ENCODE measurements at regions not wholly inside any gene's neighbourhood (a gene's known extent, or its start where the extent isn't known, plus 50 kb on each side); places are given as distances from the start of the nearest gene placed in this dataset.

DNA sequence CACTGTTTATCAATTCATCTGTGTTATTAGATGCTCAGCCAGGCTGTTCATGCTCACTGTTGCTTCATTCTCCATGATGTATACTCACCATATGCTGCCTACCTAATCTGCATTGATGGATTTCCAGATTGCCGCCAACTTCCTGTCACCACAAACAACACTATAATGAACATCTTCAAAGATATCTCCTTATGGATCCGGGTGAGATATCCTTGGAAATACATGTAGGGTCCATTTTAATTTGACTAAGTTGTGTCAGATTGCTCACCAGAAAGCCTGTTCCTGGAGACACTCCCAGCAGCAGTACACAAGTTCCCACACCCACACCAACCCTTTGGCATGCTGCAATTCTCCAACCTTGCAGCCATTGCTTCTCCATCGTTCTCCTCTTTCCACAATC, 547.5 kb upstream of the TNP1 start:
- Histone ChIP-seq H3K79me2 (ENCODE audit: insufficient read depth, low read length) (no peaks in the 10 kb centered on the region), H3F3A (ENCODE audit: insufficient read depth) (no peaks in the 10 kb centered on the region), H3K9ac (ENCODE audit: low read length) (no peak overlapping the region), H4K20me1 (ENCODE audit: low read depth, low read length) (no peaks in the 10 kb centered on the region), H2AFZ (ENCODE audit: low read depth, low read length, severe bottlenecking) (no peak overlapping the region), H3K27me3 (ENCODE audit: low read length) (no peaks in the 10 kb centered on the region), H3K36me3 (ENCODE audit: low read length) (no peaks in the 10 kb centered on the region), H3K9me2 (replicated peaks; ENCODE audit: insufficient read depth, low read length) (no peaks in the 10 kb centered on the region), H3K4me3 (ENCODE audit: insufficient read depth, low read length, poor library complexity, severe bottlenecking) (no peak overlapping the region), H3K4me2 (ENCODE audit: low read depth, low read length, poor library complexity, severe bottlenecking) (no peak overlapping the region), H3K27ac (ENCODE audit: low read depth, low read length) (no peak overlapping the region), H3K9me3 (ENCODE audit: insufficient read depth, low read length) (no peaks in the 10 kb centered on the region)
- TF ChIP-seq EZH2phosphoT487 (conservative IDR thresholded peaks at IDR 0.05; ENCODE audit: low read length): no peak
- TF ChIP-seq, protein P1, sequence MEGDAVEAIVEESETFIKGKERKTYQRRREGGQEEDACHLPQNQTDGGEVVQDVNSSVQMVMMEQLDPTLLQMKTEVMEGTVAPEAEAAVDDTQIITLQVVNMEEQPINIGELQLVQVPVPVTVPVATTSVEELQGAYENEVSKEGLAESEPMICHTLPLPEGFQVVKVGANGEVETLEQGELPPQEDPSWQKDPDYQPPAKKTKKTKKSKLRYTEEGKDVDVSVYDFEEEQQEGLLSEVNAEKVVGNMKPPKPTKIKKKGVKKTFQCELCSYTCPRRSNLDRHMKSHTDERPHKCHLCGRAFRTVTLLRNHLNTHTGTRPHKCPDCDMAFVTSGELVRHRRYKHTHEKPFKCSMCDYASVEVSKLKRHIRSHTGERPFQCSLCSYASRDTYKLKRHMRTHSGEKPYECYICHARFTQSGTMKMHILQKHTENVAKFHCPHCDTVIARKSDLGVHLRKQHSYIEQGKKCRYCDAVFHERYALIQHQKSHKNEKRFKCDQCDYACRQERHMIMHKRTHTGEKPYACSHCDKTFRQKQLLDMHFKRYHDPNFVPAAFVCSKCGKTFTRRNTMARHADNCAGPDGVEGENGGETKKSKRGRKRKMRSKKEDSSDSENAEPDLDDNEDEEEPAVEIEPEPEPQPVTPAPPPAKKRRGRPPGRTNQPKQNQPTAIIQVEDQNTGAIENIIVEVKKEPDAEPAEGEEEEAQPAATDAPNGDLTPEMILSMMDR (IDR thresholded peaks at IDR 0.05; ENCODE audit: insufficient read depth, low read length, poor library complexity, severe bottlenecking): no peak

DNA sequence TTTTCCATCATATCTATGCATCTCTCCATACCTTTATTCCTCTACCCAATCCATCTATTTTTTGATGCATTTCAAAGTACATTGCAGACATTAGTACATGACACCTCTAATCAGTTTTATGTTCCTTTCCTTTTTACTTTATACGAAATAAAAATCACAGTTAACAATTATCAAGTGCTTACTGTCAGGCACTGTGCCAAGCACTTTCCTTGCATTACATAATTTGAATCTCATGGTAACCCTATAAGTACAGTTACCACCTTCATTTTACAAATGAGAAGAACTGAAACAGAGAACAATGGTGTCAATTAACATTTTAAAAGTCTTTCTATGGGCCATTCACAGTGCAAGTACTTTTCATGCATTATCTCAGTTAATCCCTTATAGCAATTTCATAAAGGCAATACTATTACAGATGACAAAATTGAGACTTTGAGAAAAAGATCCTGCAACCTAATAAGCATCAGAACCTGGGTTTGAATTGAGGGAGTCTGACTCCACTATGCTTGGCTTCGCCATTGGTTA, 544.4 kb upstream of the TNP1 start:
- no peaks in the 10 kb centered on the region for H3K9me3 ChIP-seq (ENCODE audit: insufficient read depth, low read length)

DNA sequence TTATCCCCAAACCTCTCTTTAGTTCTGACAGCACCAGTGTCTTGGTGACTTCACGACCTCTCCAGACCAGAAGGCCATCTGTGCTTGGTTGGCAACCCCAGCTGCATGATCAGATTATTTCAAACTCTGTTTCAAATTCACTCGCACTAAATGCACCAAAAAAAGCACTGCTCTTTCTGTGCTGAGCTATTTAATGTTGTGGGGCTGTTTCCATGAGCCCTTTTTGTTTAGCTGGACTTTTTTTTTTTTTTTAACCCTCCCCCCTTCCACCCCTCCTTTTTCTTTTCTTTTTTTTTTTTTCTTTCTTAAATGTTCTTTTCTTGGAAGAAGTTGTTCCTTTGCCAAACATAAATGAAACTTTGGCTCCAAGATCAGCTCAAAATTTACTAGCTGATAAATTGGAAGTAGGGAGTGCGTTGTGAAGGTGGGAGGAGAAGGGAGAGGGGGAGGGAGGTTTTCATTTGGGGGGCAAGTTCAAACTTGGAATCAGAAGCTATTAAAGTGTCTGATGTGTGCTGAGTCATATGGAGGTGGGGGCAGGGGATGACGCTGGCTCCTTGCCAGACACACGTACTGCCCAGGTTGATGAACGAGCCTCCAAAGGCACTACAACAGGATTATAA, 543.0 kb upstream of the TNP1 start:
- Histone ChIP-seq H3K79me2 (ENCODE audit: insufficient read depth, low read length) (no peaks in the 10 kb centered on the region), H3K4me3 (ENCODE audit: insufficient read depth, low read length, poor library complexity, severe bottlenecking) (no peak overlapping the region), H4K20me1 (ENCODE audit: low read depth, low read length) (no peaks in the 10 kb centered on the region), H3K9me3 (ENCODE audit: insufficient read depth, low read length) (no peaks in the 10 kb centered on the region), H3K27ac (ENCODE audit: low read depth, low read length) (no peak overlapping the region), H3F3A (ENCODE audit: insufficient read depth) (no peaks in the 10 kb centered on the region), H3K9ac (ENCODE audit: low read length) (no peak overlapping the region), H3K4me2 (ENCODE audit: low read depth, low read length, poor library complexity, severe bottlenecking) (no peak overlapping the region), H3K36me3 (ENCODE audit: low read length) (no peaks in the 10 kb centered on the region), H2AFZ (ENCODE audit: low read depth, low read length, severe bottlenecking) (no peak overlapping the region), H3K27me3 (ENCODE audit: low read length) (no peaks in the 10 kb centered on the region), H3K9me2 (replicated peaks; ENCODE audit: insufficient read depth, low read length) (no peaks in the 10 kb centered on the region)
- TF ChIP-seq EZH2phosphoT487 (conservative IDR thresholded peaks at IDR 0.05; ENCODE audit: low read length): no peak
- TF ChIP-seq, protein P1 (IDR thresholded peaks at IDR 0.05; ENCODE audit: insufficient read depth, low read length, poor library complexity, severe bottlenecking): no peak

More for the DNA sequence above, 544.4 kb upstream of the TNP1 start:
- Histone ChIP-seq H3K9me2 (replicated peaks; ENCODE audit: insufficient read depth, low read length) (no peaks in the 10 kb centered on the region), H3K27me3 (ENCODE audit: low read length) (no peaks in the 10 kb centered on the region), H3F3A (ENCODE audit: insufficient read depth) (no peaks in the 10 kb centered on the region), H3K36me3 (ENCODE audit: low read length) (no peaks in the 10 kb centered on the region), H3K4me2 (ENCODE audit: low read depth, low read length, poor library complexity, severe bottlenecking) (no peak overlapping the region), H3K9ac (ENCODE audit: low read length) (no peak overlapping the region), H3K4me3 (ENCODE audit: insufficient read depth, low read length, poor library complexity, severe bottlenecking) (no peak overlapping the region), H3K27ac (ENCODE audit: low read depth, low read length) (no peak overlapping the region), H3K79me2 (ENCODE audit: insufficient read depth, low read length) (no peaks in the 10 kb centered on the region), H2AFZ (ENCODE audit: low read depth, low read length, severe bottlenecking) (no peak overlapping the region), H4K20me1 (ENCODE audit: low read depth, low read length) (no peaks in the 10 kb centered on the region)
- TF ChIP-seq EZH2phosphoT487 (conservative IDR thresholded peaks at IDR 0.05; ENCODE audit: low read length): no peak
- TF ChIP-seq, protein P1 (IDR thresholded peaks at IDR 0.05; ENCODE audit: insufficient read depth, low read length, poor library complexity, severe bottlenecking): no peak

All from SU-DHL-6 (cell line).